ENCODE measurements at regions not wholly inside any gene's neighbourhood (a gene's known extent, or its start where the extent isn't known, plus 50 kb on each side); places are given as distances from the start of the nearest gene placed in this dataset.

DNA sequence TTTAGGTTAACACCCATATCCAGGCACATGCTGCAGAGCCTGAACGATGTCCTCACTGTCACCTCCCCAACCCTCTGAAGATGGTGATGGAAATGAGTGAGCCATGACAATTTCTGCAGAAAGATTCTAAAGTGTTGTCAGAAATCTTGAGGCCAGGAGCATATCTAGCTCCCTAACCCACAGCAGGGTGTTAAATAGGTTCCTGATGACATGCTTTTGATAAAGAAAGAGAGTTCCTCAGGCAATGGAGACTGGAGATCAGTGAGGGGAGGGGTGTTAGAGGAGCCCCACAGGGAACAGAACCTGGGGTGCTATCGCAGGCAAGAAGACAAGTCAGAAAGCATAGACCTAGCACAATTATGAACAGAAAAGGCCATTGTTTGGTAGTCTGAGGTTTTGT is 95.7 kb downstream of the ENC1 start:
- POLR2A ChIA-PET (ENCODE audit: low non-redundant PET), result no interaction called here
- Histone ChIP-seq H3K36me3 (ENCODE audit: insufficient read depth, low read length, poor library complexity, severe bottlenecking) (no peaks in the 10 kb centered on the region), H3K9me3 (ENCODE audit: low read depth, low read length, poor library complexity, severe bottlenecking) (no peaks in the 10 kb centered on the region), H3K27me3 (replicated peaks; ENCODE audit: insufficient read depth, low read depth, low read length, poor library complexity) (no peaks in the 10 kb centered on the region), H3K27ac (ENCODE audit: low read depth, low read length, poor library complexity, severe bottlenecking) (no peak overlapping the region), H3K4me1 (ENCODE audit: insufficient read depth, low read length, poor library complexity, severe bottlenecking) (peaks cover 44% of the 10 kb centered on the region), H3K4me3 (ENCODE audit: low read depth, low read length, poor library complexity, severe bottlenecking) (no peak overlapping the region)
- CTCF ChIA-PET, result no interaction called here
- intact Hi-C loops (cut with micrococcal nuclease; ENCODE audit: unreplicated experiment), result loop anchor here (5.0 to 10.0 kb wide), 2 partner anchors 113 to 160 kb away; no protein-coding TSS in a partner anchor
- no TSS peak for BruUV-seq (replicated peaks)
- TF ChIP-seq EZH2 (IDR thresholded peaks at IDR 0.05; ENCODE audit: borderline replicate concordance, low read depth, low read length, poor library complexity, severe bottlenecking), result no peak
- TF ChIP-seq, protein P1, sequence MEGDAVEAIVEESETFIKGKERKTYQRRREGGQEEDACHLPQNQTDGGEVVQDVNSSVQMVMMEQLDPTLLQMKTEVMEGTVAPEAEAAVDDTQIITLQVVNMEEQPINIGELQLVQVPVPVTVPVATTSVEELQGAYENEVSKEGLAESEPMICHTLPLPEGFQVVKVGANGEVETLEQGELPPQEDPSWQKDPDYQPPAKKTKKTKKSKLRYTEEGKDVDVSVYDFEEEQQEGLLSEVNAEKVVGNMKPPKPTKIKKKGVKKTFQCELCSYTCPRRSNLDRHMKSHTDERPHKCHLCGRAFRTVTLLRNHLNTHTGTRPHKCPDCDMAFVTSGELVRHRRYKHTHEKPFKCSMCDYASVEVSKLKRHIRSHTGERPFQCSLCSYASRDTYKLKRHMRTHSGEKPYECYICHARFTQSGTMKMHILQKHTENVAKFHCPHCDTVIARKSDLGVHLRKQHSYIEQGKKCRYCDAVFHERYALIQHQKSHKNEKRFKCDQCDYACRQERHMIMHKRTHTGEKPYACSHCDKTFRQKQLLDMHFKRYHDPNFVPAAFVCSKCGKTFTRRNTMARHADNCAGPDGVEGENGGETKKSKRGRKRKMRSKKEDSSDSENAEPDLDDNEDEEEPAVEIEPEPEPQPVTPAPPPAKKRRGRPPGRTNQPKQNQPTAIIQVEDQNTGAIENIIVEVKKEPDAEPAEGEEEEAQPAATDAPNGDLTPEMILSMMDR (conservative IDR thresholded peaks at IDR 0.05; ENCODE audit: low read depth, low read length), result no peak
- DNase-seq (ENCODE audit: low spot score), result no peak

DNA sequence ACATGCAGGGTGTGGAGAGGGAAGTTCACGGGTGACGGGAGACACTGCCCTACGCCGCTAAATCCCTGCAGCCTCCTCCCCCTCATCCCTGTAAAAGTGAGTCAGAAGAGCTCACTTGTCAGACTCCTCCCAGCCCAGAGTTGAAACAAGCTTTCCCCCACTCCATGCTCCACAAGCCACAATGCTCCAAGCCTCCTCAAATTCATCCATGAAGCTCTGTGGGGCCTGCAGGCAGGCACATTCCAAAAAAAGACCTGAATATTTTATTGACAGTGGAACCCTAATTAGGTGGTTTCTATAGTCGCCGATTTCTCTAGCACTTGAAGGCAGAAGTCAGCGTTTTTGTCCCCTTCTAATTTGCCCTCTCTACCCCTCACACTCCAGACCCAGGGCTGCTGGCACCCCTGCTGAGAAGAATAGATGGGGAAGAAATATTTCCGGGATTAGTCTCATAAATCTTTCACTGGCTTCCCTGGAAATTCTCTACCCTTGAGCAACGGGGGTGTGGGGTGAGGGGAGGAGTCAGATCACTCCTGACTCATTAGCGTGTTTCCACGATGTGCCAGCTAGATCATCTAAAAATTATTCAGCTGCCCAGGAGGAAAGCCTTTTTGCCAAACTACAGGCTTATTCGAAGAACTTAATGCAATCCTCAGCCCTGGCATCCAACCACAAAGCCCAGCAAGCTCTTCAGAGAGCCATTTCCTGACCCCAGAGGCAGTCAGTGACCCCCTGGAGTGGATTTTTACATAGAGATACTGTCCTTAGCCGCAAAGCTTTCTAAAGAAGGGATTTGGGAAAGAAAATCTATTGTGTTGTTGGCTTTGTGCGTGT is 97.1 kb downstream of the ENC1 start:
- DNase-seq (ENCODE audit: low spot score), result peak; percentile 99
- Histone ChIP-seq H3K4me1 (ENCODE audit: insufficient read depth, low read length, poor library complexity, severe bottlenecking) (peaks cover 45% of the 10 kb centered on the region), H3K27ac (ENCODE audit: low read depth, low read length, poor library complexity, severe bottlenecking) (peak overlapping the region; percentile 38), H3K27me3 (replicated peaks; ENCODE audit: insufficient read depth, low read depth, low read length, poor library complexity) (no peaks in the 10 kb centered on the region), H3K4me3 (ENCODE audit: low read depth, low read length, poor library complexity, severe bottlenecking) (peak overlapping the region; percentile 8), H3K9me3 (ENCODE audit: low read depth, low read length, poor library complexity, severe bottlenecking) (no peaks in the 10 kb centered on the region), H3K36me3 (ENCODE audit: insufficient read depth, low read length, poor library complexity, severe bottlenecking) (no peaks in the 10 kb centered on the region)
- intact Hi-C loops (cut with micrococcal nuclease; ENCODE audit: unreplicated experiment), result loop anchor here (1.0 to 10.0 kb wide), 4 partner anchors 88 to 159 kb away; no protein-coding TSS in a partner anchor
- TF ChIP-seq EZH2 (IDR thresholded peaks at IDR 0.05; ENCODE audit: borderline replicate concordance, low read depth, low read length, poor library complexity, severe bottlenecking), result no peak
- TF ChIP-seq, protein P1 (conservative IDR thresholded peaks at IDR 0.05; ENCODE audit: low read depth, low read length), result no peak
- ChIA-PET POLR2A (ENCODE audit: low non-redundant PET) (no interaction called here), CTCF (interaction anchor here (0.5 kb wide), 1 partner anchor 24 kb away, joined by 3 read pairs; no protein-coding TSS in a partner anchor)
- no TSS peak for BruUV-seq (replicated peaks)

DNA sequence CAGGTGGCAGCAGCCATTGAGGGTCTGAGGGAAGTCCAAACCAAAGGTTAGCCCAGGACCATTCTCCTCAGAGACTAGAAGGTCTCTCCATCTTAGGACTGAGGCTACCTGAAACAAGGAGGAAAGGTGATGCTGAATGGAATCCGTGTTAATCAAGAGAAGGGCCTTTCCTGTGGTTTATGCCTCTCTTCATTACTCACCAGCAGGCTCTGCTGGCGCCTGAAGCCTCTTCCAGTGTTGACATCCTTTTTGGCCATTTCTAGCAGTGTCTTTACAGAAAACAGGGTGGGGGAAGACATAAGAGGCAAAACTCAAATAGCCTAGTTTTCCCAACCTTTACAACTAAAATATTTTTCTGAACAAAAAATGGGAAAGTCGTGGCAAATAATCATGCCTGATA is 98.0 kb downstream of the ENC1 start:
- ChIA-PET CTCF (interaction anchor here (0.6 kb wide), 1 partner anchor 23 kb away, joined by 4 read pairs; no protein-coding TSS in a partner anchor), POLR2A (ENCODE audit: low non-redundant PET) (no interaction called here)
- Histone ChIP-seq H3K36me3 (ENCODE audit: insufficient read depth, low read length, poor library complexity, severe bottlenecking) (no peaks in the 10 kb centered on the region), H3K4me3 (ENCODE audit: low read depth, low read length, poor library complexity, severe bottlenecking) (no peak overlapping the region), H3K27me3 (replicated peaks; ENCODE audit: insufficient read depth, low read depth, low read length, poor library complexity) (no peaks in the 10 kb centered on the region), H3K4me1 (ENCODE audit: insufficient read depth, low read length, poor library complexity, severe bottlenecking) (peaks cover 48% of the 10 kb centered on the region), H3K27ac (ENCODE audit: low read depth, low read length, poor library complexity, severe bottlenecking) (no peak overlapping the region), H3K9me3 (ENCODE audit: low read depth, low read length, poor library complexity, severe bottlenecking) (no peaks in the 10 kb centered on the region)
- intact Hi-C loops (cut with micrococcal nuclease; ENCODE audit: unreplicated experiment), result loop anchor here (5.0 to 10.0 kb wide), 2 partner anchors 110 to 158 kb away; no protein-coding TSS in a partner anchor
- TF ChIP-seq EZH2 (IDR thresholded peaks at IDR 0.05; ENCODE audit: borderline replicate concordance, low read depth, low read length, poor library complexity, severe bottlenecking), result no peak
- TF ChIP-seq, protein P1 (conservative IDR thresholded peaks at IDR 0.05; ENCODE audit: low read depth, low read length), result no peak
- DNase-seq (ENCODE audit: low spot score), result no peak
- BruUV-seq (replicated peaks), result no TSS peak
